ENCODE measurements at regions not wholly inside any gene's neighbourhood (a gene's known extent, or its start where the extent isn't known, plus 50 kb on each side); places are given as distances from the start of the nearest gene placed in this dataset.

GRCh38 chr13:47085346-47085745, 188.5 kb upstream of the HTR2A start:
- no peaks in the 10 kb centered on the region for H4K20me1 ChIP-seq (ENCODE audit: low read depth, low read length)
- no peaks in the 10 kb centered on the region for H3K79me2 ChIP-seq (ENCODE audit: insufficient read depth, low read length)
- H3K9me3 ChIP-seq (ENCODE audit: insufficient read depth, low read length): no peaks in the 10 kb centered on the region
- no peak for TF ChIP-seq EZH2phosphoT487 (conservative IDR thresholded peaks at IDR 0.05; ENCODE audit: low read length)
- no peak for TF ChIP-seq CTCF (IDR thresholded peaks at IDR 0.05; ENCODE audit: insufficient read depth, low read length, poor library complexity, severe bottlenecking)
- no peaks in the 10 kb centered on the region for H3K36me3 ChIP-seq (ENCODE audit: low read length)
- no peaks in the 10 kb centered on the region for H3F3A ChIP-seq (ENCODE audit: insufficient read depth)
- H3K27ac ChIP-seq (ENCODE audit: low read depth, low read length): no peak overlapping the region
- H3K27me3 ChIP-seq (ENCODE audit: low read length): no peaks in the 10 kb centered on the region
- H3K9me2 ChIP-seq (replicated peaks; ENCODE audit: insufficient read depth, low read length): no peaks in the 10 kb centered on the region
- H2AFZ ChIP-seq (ENCODE audit: low read depth, low read length, severe bottlenecking): no peak overlapping the region
- H3K4me3 ChIP-seq (ENCODE audit: insufficient read depth, low read length, poor library complexity, severe bottlenecking): no peak overlapping the region
- H3K9ac ChIP-seq (ENCODE audit: low read length): no peak overlapping the region
- H3K4me2 ChIP-seq (ENCODE audit: low read depth, low read length, poor library complexity, severe bottlenecking): no peak overlapping the region

GRCh38 chr13:47081850-47082249, 185.0 kb upstream of the HTR2A start:
- H3K4me3 ChIP-seq (ENCODE audit: insufficient read depth, low read length, poor library complexity, severe bottlenecking): no peak overlapping the region
- no peaks in the 10 kb centered on the region for H3K79me2 ChIP-seq (ENCODE audit: insufficient read depth, low read length)
- no peak overlapping the region for H3K27ac ChIP-seq (ENCODE audit: low read depth, low read length)
- H3K27me3 ChIP-seq (ENCODE audit: low read length): no peaks in the 10 kb centered on the region
- no peaks in the 10 kb centered on the region for H3K9me3 ChIP-seq (ENCODE audit: insufficient read depth, low read length)
- no peaks in the 10 kb centered on the region for H3K36me3 ChIP-seq (ENCODE audit: low read length)
- no peaks in the 10 kb centered on the region for H4K20me1 ChIP-seq (ENCODE audit: low read depth, low read length)
- H3K9ac ChIP-seq (ENCODE audit: low read length): no peak overlapping the region
- H3F3A ChIP-seq (ENCODE audit: insufficient read depth): no peaks in the 10 kb centered on the region
- H3K9me2 ChIP-seq (replicated peaks; ENCODE audit: insufficient read depth, low read length): no peaks in the 10 kb centered on the region
- no peak overlapping the region for H3K4me2 ChIP-seq (ENCODE audit: low read depth, low read length, poor library complexity, severe bottlenecking)
- TF ChIP-seq EZH2phosphoT487 (conservative IDR thresholded peaks at IDR 0.05; ENCODE audit: low read length): no peak
- TF ChIP-seq CTCF (IDR thresholded peaks at IDR 0.05; ENCODE audit: insufficient read depth, low read length, poor library complexity, severe bottlenecking): no peak
- H2AFZ ChIP-seq (ENCODE audit: low read depth, low read length, severe bottlenecking): no peak overlapping the region

- no peaks in the 10 kb centered on the region for H3F3A ChIP-seq (ENCODE audit: insufficient read depth)
- no peak for TF ChIP-seq EZH2phosphoT487 (conservative IDR thresholded peaks at IDR 0.05; ENCODE audit: low read length)
- no peak for TF ChIP-seq CTCF (IDR thresholded peaks at IDR 0.05; ENCODE audit: insufficient read depth, low read length, poor library complexity, severe bottlenecking)
- no peak overlapping the region for H3K27ac ChIP-seq (ENCODE audit: low read depth, low read length)
- no peaks in the 10 kb centered on the region for H3K27me3 ChIP-seq (ENCODE audit: low read length)
- H4K20me1 ChIP-seq (ENCODE audit: low read depth, low read length): no peaks in the 10 kb centered on the region
- no peak overlapping the region for H3K9ac ChIP-seq (ENCODE audit: low read length)
- H3K36me3 ChIP-seq (ENCODE audit: low read length): no peaks in the 10 kb centered on the region
- no peaks in the 10 kb centered on the region for H3K9me3 ChIP-seq (ENCODE audit: insufficient read depth, low read length)
- no peak overlapping the region for H3K4me3 ChIP-seq (ENCODE audit: insufficient read depth, low read length, poor library complexity, severe bottlenecking)
- H2AFZ ChIP-seq (ENCODE audit: low read depth, low read length, severe bottlenecking): no peak overlapping the region
- H3K79me2 ChIP-seq (ENCODE audit: insufficient read depth, low read length): no peaks in the 10 kb centered on the region
- no peak overlapping the region for H3K4me2 ChIP-seq (ENCODE audit: low read depth, low read length, poor library complexity, severe bottlenecking)
- no peaks in the 10 kb centered on the region for H3K9me2 ChIP-seq (replicated peaks; ENCODE audit: insufficient read depth, low read length)
Observed at GRCh38 chr13:47081246-47081645, 184.4 kb upstream of the HTR2A start.

DNA sequence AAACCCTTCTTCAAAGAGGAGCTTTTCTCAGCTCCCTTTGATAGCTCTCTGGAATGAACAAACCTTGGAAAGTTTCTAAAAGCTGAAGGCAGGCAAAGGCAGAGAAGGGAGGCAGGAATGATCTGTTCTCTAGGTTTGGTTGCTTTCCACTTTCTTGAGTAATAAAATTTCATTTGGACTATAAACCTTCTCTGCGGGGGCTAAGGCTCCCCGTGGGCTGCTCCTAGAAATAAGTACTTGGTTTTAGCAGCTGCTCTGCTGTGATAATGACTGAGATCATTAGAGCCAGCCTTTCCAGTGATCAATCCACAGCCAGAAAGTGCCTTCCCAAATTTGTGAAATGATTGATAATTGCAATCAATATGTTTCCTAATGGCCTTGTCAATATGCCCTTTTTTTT, 183.8 kb upstream of the HTR2A start:
- H3K27ac ChIP-seq (ENCODE audit: low read depth, low read length): no peak overlapping the region
- no peak overlapping the region for H3K4me3 ChIP-seq (ENCODE audit: insufficient read depth, low read length, poor library complexity, severe bottlenecking)
- no peaks in the 10 kb centered on the region for H3F3A ChIP-seq (ENCODE audit: insufficient read depth)
- no peak overlapping the region for H3K9ac ChIP-seq (ENCODE audit: low read length)
- H2AFZ ChIP-seq (ENCODE audit: low read depth, low read length, severe bottlenecking): no peak overlapping the region
- no peaks in the 10 kb centered on the region for H4K20me1 ChIP-seq (ENCODE audit: low read depth, low read length)
- no peaks in the 10 kb centered on the region for H3K27me3 ChIP-seq (ENCODE audit: low read length)
- no peaks in the 10 kb centered on the region for H3K9me3 ChIP-seq (ENCODE audit: insufficient read depth, low read length)
- no peak overlapping the region for H3K4me2 ChIP-seq (ENCODE audit: low read depth, low read length, poor library complexity, severe bottlenecking)
- TF ChIP-seq EZH2phosphoT487 (conservative IDR thresholded peaks at IDR 0.05; ENCODE audit: low read length) (no peak), CTCF (IDR thresholded peaks at IDR 0.05; ENCODE audit: insufficient read depth, low read length, poor library complexity, severe bottlenecking) (no peak)
- no peaks in the 10 kb centered on the region for H3K36me3 ChIP-seq (ENCODE audit: low read length)
- no peaks in the 10 kb centered on the region for H3K9me2 ChIP-seq (replicated peaks; ENCODE audit: insufficient read depth, low read length)
- no peaks in the 10 kb centered on the region for H3K79me2 ChIP-seq (ENCODE audit: insufficient read depth, low read length)
